HG02852 (cell line): ENCODE measurements at regions not wholly inside any gene's neighbourhood (a gene's known extent, or its start where the extent isn't known, plus 50 kb on each side); places are given as distances from the start of the nearest gene placed in this dataset.

Source experiments
- ATAC-seq: cut with Tn5 transposase; IDR thresholded peaks from one replicate; pipeline ENCODE4 v1.9.1; 2021; ENCODE audit warnings: mild to moderate bottlenecking, moderate library complexity; ENCODE audit not compliant: unreplicated experiment

DNA sequence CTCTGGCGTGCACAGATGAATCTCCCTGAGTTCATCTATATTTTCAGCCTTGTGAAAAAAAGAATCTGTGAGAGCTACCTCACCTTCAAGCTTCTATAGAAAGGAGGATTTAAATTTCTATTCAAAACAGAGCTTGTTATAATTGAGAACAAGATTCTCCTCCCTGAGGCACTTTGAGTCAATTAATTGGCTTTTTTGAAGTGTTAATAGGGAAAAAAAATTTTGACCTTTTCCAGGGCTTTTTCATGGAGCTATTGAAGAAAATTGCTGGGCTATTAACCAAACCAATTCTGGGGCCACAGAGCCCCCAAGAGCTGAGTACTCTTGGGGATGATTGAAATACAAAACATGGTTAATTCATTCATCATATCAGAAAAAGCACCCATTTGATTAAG lies 225.1 kb downstream of the CMPK2 start:
- ATAC-seq, result no peak

- ATAC-seq, result no peak
Measured at GRCh38 chr2:6641956-6642355, 223.8 kb downstream of the CMPK2 start.

DNA sequence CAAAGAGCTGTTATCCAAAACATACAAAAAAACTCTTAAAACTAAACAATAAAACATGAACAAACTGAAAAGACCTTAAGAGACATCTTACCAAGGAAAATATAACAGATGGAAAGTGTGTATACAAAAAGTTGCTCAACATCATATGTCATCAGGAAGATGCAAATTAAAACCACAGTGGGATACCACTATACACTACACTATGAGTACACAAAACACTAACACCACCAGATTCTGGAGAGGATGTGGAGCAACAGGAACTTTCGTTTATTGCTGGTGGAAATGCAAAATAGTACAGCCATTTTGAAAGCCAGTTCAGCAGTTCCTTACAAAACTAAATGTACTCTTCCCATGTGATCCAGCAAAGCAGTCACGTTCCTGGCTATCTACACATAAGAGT lies 221.4 kb downstream of the CMPK2 start:
- ATAC-seq, result no peak

DNA sequence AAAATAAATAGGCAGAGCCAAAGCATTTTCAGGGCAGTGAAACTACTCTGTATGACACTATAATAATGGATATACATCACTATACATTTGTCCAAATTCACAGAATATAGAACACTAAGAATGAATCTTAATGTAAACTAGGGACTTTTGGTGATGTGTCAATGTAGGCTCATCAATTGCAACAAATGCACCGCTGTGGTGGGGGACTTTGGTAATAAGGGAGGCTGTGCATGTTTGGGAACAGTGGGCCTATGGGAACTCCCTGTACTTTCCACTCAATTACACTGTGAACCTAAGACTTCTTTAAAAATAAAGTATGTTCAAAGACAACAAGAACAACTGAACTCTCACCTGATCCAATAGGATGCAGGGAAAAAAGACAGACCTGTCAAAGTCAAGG lies 220.7 kb downstream of the CMPK2 start:
- ATAC-seq, result no peak

- no peak for ATAC-seq
Measured at GRCh38 chr2:6645672-6646071, 220.0 kb downstream of the CMPK2 start.

GRCh38 chr2:6647046-6647445 lies 218.7 kb downstream of the CMPK2 start:
- no peak for ATAC-seq

- no peak for ATAC-seq
Measured at GRCh38 chr2:6648596-6649247, 217.0 kb downstream of the CMPK2 start.

GRCh38 chr2:6650311-6650710 lies 215.4 kb downstream of the CMPK2 start:
- ATAC-seq, result no peak

DNA sequence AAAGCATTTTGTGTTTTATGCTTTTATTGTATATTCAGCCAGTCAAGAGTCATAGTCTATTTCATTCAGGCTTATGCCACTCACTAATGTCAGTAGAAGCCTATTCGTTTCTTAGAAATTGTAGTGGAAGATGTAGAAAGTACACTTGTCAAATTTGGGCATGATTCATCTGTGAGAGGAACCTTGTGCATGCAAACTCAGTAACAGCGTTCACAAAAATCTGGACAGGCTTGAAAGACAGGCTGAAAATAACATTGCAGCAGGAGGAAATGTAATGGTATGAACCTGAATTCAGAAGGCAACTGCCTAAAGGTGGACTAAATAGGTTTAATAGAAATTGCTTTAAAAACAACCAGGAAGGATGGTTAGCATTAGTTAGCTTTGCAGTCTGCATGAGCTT lies 213.5 kb downstream of the CMPK2 start:
- no peak for ATAC-seq

GRCh38 chr2:6653281-6653750 lies 212.4 kb downstream of the CMPK2 start:
- no peak for ATAC-seq

DNA sequence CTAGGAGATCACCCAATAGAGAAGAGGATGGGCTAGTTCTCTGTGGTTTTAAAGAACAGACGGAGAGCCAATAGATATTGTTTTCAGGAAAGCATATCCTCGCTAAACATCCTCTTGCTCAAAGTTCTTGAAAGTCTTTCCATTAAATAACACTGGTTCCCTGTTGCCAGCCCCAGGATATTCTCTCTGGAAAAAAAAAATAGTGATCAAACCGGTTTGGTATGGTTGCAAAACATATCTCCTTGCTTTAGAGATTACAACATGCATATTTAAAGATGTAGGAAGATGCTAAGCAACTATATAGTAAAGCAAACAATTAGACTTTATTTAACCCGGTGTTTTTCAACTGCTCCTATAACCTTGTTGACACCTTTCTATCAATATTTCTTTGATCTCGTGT lies 211.4 kb downstream of the CMPK2 start:
- no peak for ATAC-seq

DNA sequence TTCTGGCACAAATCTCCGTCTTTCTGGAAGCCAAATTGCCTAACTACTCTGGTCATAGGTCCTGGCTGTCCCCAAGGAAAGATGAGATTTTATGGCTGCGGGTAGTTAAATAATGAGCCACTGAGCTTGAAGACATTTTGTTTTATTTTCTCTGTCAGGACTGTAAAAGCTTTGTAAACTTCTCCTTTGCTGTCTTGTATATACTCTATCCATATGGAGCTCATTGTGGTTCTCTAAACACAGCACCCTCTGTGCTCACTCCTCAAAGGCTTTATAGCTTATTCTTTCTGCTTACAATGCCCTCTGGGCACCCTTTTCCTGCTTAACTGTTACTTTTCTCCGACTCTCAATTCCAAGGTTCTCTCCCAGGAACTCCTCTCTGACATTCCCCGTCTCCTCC lies 209.1 kb downstream of the CMPK2 start:
- ATAC-seq, result no peak

GRCh38 chr2:6657136-6657535 lies 208.6 kb downstream of the CMPK2 start:
- ATAC-seq, result no peak

GRCh38 chr2:6657855-6658254 lies 207.9 kb downstream of the CMPK2 start:
- no peak for ATAC-seq

DNA sequence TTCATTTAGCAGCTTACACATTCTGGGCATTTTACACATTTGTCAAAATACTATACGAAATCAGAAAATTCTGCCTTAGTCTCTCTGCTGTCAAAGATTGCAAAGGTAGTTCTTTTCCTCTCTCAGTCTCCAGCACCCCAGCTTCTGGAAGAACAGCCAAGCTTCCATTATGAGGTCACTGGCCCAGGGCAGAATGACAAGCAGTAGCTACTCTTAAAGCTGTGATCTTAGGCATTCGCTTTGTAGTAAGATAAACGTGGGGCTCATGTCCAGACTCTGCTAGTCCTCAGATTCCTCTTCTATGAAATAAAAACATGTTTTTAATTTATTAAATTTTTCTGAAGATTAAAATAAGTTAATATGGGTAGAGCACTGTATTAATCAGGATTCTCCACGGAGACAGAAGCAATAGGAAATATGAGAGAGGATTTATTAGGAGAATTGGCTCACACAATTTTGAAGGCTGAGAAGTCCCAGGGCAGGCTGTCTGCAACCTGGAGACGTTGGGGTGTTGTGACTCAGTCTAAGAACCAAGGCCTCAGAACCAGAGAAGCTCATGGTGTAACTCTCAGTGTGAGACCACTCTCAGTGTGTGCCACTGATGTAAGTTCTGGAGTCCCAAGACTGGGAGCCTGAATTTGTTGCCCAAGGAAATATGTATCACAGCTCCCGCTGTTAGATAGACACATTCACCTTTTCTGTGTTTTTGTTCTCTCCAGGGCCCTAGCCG lies 201.2 kb downstream of the CMPK2 start:
- ATAC-seq, result no peak

GRCh38 chr2:6665093-6666045 lies 200.3 kb downstream of the CMPK2 start:
- no peak for ATAC-seq

- no peak for ATAC-seq
Measured at GRCh38 chr2:6667326-6667725, 198.4 kb downstream of the CMPK2 start.

DNA sequence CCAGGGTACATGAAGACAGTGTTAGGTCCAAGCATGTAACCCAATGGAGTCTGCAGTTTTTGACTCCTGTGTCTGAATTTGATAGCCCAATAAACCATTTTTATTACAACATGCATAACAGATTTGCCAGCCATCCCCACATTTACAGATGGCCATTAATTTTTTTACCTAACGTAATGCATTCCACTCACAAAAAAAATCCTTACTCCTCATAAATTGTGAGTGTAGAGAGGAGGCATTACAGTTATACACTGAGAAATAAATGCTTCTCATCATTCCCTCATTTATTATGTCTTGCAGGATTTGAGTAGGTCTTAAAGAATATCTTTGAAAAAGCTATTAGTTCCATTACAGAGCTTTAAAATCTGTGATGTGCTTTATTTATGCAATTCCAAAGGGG lies 193.8 kb downstream of the CMPK2 start:
- ATAC-seq, result no peak

- no peak for ATAC-seq
Measured at GRCh38 chr2:6674381-6674780, 191.3 kb downstream of the CMPK2 start.

DNA sequence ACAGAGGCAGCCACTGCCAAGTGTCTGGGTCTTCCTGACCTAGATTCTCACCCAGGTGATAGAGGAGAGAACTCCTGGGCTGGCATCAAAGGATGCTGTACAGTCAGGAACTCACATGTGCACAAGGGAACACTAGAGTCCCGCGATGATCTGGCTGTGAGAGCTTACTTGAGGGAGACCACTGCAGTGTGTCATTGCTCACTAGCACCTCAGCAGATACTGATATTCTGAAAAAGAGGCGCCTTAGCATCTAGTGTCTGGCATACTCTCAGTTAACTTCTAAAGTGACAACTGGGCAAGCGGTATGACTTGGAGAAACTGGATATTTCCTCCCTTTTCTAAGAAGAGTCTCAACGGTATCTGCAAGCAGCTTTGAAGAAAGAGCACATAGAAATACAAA lies 189.9 kb downstream of the CMPK2 start:
- no peak for ATAC-seq

- ATAC-seq, result no peak
Measured at GRCh38 chr2:6676241-6676640, 189.5 kb downstream of the CMPK2 start.

GRCh38 chr2:6676776-6677175 lies 188.9 kb downstream of the CMPK2 start:
- no peak for ATAC-seq
